Fibroblast of lung (primary cell): ENCODE measurements at regions not wholly inside any gene's neighbourhood (a gene's known extent, or its start where the extent isn't known, plus 50 kb on each side); places are given as distances from the start of the nearest gene placed in this dataset.

Source experiments
- DNase-seq, 2 donors: peaks; one replicate each; pipeline versions ENCODE4 v3.0.0 to v3.0.0-alpha.2; 2010; ENCODE audit warnings: low read depth in 2 of 2
- H2AFZ ChIP-seq: 2 replicates; pipeline ENCODE4 v1.5.1; 2012; ENCODE audit warnings: low read length, control low read depth, inconsistent platforms
- H3K27ac ChIP-seq: 2 replicates; pipeline ENCODE4 v1.5.1; 2011; ENCODE audit warnings: low read length, control low read depth; ENCODE audit not compliant: insufficient read depth
- H3K27me3 ChIP-seq: 2 replicates; pipeline ENCODE4 v1.5.1; 2011; ENCODE audit warnings: mild to moderate bottlenecking, low read length; ENCODE audit not compliant: control insufficient read depth, insufficient read depth
- H3K36me3 ChIP-seq: 2 replicates; pipeline ENCODE4 v1.5.1; 2011; ENCODE audit warnings: low read length; ENCODE audit not compliant: control insufficient read depth, insufficient read depth
- H3K4me1 ChIP-seq: 2 replicates; pipeline ENCODE4 v1.5.1; 2011; ENCODE audit warnings: low read length; ENCODE audit not compliant: control insufficient read depth, insufficient read depth; ENCODE audit errors: extremely low read depth
- H3K4me2 ChIP-seq: 2 replicates; pipeline ENCODE4 v1.5.1; 2011; ENCODE audit warnings: low read length, control low read depth; ENCODE audit not compliant: insufficient read depth; ENCODE audit errors: extremely low read depth
- H3K4me3 ChIP-seq, 4 experiments: fragments of 200-600 bp in 1 of 4; sonication (generic) in 1 of 4; replicated peaks in 1 of 4; 2 replicates each; pipeline ENCODE4 v1.5.1; 2011 to 2016; ENCODE audit warnings: low read length in 4 of 4, low read depth in 3 of 4, mild to moderate bottlenecking in 3 of 4, control low read depth in 2 of 4, inconsistent platforms in 1 of 4, mixed read lengths in 1 of 4; ENCODE audit not compliant: insufficient read depth in 1 of 4; ENCODE audit errors: control extremely low read depth in 1 of 4
- H3K79me2 ChIP-seq: 2 replicates; pipeline ENCODE4 v1.5.1; 2012; ENCODE audit warnings: mild to moderate bottlenecking, low read length, inconsistent platforms; ENCODE audit not compliant: control insufficient read depth, insufficient read depth
- H3K9ac ChIP-seq: 2 replicates; pipeline ENCODE4 v1.5.1; 2011; ENCODE audit warnings: mild to moderate bottlenecking, low read length, control low read depth; ENCODE audit not compliant: insufficient read depth
- H3K9me3 ChIP-seq: 2 replicates; pipeline ENCODE4 v1.5.1; 2012; ENCODE audit warnings: low read depth, low read length; ENCODE audit not compliant: control insufficient read depth, insufficient read depth
- H4K20me1 ChIP-seq: 2 replicates; pipeline ENCODE4 v1.5.1; 2011; ENCODE audit warnings: low read length; ENCODE audit not compliant: control insufficient read depth, insufficient read depth; ENCODE audit errors: extremely low read depth
- CTCF ChIP-seq, 2 donors: IDR thresholded peaks in 1 of 2; conservative IDR thresholded peaks in 1 of 2; 1 replicate in 1 of 2; 2 replicates in 1 of 2; pipeline ENCODE4 v1.5.1; 2011 to 2012; ENCODE audit warnings: low read length in 2 of 2, control low read depth in 1 of 2, inconsistent platforms in 1 of 2, low read depth in 1 of 2, mild to moderate bottlenecking in 1 of 2
- EZH2 ChIP-seq: IDR thresholded peaks from 2 replicates; pipeline ENCODE4 v1.5.1; 2012; ENCODE audit warnings: low read length, control low read depth, mild to moderate bottlenecking; ENCODE audit errors: missing control alignments

DNA sequence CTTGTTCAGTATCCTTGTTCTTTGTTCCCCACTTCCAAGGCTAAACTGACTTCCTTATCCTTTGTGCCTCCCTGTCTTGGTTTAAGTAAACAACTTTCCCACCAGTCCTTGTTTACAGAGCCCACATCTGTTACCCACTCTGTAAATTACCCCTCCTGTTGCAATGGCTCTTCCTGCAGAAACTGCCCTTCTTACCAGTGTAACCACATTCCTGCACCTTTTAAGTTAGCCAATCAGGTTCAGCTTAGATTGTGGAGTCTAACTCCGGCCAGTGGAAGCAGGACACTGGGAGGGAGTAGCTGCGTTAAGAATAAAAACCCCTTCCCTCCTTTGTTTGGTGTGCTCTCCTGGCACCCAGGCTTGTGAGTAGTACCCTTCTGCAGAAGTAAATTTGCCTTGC lies 360.9 kb downstream of the PRDM5 start:
- no peak for TF ChIP-seq CTCF (conservative IDR thresholded peaks at IDR 0.05 in 1 of 2, IDR thresholded peaks at IDR 0.05 in 1 of 2; ENCODE audit: low read depth in 1 of 2, low read length in 2 of 2)
- no peak for TF ChIP-seq EZH2
- Histone ChIP-seq H3K4me3 (no peak overlapping the region), H3K27ac (no peak overlapping the region), H2AFZ (no peak overlapping the region), H3K4me2 (no peak overlapping the region), H4K20me1 (no peaks in the 10 kb centered on the region), H3K27me3 (no peaks in the 10 kb centered on the region), H3K79me2 (no peaks in the 10 kb centered on the region), H3K4me1 (no peaks in the 10 kb centered on the region), H3K36me3 (no peaks in the 10 kb centered on the region), H3K9me3 (no peaks in the 10 kb centered on the region), H3K9ac (no peak overlapping the region)
- no peak for DNase-seq

DNA sequence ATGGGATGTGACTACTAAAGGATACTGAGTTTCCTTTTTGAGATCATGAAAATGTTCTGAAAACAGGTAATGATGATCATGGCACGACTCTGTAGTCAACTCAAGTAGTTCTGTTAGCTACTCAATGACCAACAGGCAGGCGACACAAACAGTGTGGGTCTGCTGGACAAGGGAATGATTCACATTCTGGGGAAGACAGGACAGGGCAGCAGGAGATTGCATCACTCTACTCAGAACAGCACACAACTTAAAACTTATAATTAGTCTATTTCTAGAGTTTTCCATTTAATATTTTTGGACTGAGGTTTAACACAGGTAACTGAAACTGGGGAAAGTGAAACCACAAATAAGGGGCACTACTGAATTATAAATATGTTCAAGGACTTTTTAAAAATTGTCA lies 365.2 kb downstream of the PRDM5 start:
- H3K27ac ChIP-seq, result no peak overlapping the region
- no peaks in the 10 kb centered on the region for H3K36me3 ChIP-seq
- H4K20me1 ChIP-seq, result no peaks in the 10 kb centered on the region
- no peak overlapping the region for H3K9ac ChIP-seq
- no peaks in the 10 kb centered on the region for H3K79me2 ChIP-seq
- H3K4me1 ChIP-seq, result no peaks in the 10 kb centered on the region
- H2AFZ ChIP-seq, result no peak overlapping the region
- H3K4me3 ChIP-seq, result no peak overlapping the region
- H3K9me3 ChIP-seq, result no peaks in the 10 kb centered on the region
- peak in 1 of 2 donors; percentile 51 for DNase-seq
- no peaks in the 10 kb centered on the region for H3K27me3 ChIP-seq
- TF ChIP-seq EZH2 (no peak), CTCF (conservative IDR thresholded peaks at IDR 0.05 in 1 of 2, IDR thresholded peaks at IDR 0.05 in 1 of 2; ENCODE audit: low read depth in 1 of 2, low read length in 2 of 2) (no peak)
- H3K4me2 ChIP-seq, result no peak overlapping the region

DNA sequence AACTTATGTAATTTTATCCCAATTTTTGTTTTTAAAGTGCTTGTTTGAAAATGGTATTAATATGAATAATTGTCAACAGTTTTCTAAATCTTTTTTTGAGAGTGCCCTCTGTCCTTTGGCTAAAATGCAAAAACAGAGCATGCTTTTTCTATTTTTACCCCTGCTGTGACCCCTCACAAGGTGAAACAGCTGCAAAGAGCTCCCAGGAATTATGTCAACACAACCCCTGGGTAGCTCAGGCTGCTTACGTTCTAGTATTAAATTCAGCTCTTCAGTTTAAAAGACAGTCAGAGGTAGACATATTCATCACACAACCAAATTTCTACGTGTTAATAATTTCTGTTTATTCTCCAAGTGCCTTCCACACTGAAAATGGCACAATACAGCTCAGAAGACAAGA lies 367.5 kb downstream of the PRDM5 start:
- H3K4me2 ChIP-seq, result no peak overlapping the region
- H2AFZ ChIP-seq, result no peak overlapping the region
- H3K9ac ChIP-seq, result no peak overlapping the region
- TF ChIP-seq EZH2 (no peak), CTCF (conservative IDR thresholded peaks at IDR 0.05 in 1 of 2, IDR thresholded peaks at IDR 0.05 in 1 of 2; ENCODE audit: low read depth in 1 of 2, low read length in 2 of 2) (no peak)
- no peaks in the 10 kb centered on the region for H3K9me3 ChIP-seq
- no peaks in the 10 kb centered on the region for H3K27me3 ChIP-seq
- H4K20me1 ChIP-seq, result no peaks in the 10 kb centered on the region
- H3K4me3 ChIP-seq, result no peak overlapping the region
- no peak for DNase-seq
- no peaks in the 10 kb centered on the region for H3K4me1 ChIP-seq
- H3K79me2 ChIP-seq, result no peaks in the 10 kb centered on the region
- no peak overlapping the region for H3K27ac ChIP-seq
- H3K36me3 ChIP-seq, result no peaks in the 10 kb centered on the region
